IPS-18a (cell line): ENCODE measurements at regions not wholly inside any gene's neighbourhood (a gene's known extent, or its start where the extent isn't known, plus 50 kb on each side); places are given as distances from the start of the nearest gene placed in this dataset.

Experiments used
- H3K27ac ChIP-seq: one replicate; pipeline ENCODE4 v1.5.1; 2013; ENCODE audit warnings: low read length
- H3K27me3 ChIP-seq: one replicate; pipeline ENCODE4 v1.6.1; 2013; ENCODE audit warnings: mild to moderate bottlenecking, low read length; ENCODE audit not compliant: control insufficient read depth, insufficient read depth
- H3K36me3 ChIP-seq: one replicate; pipeline ENCODE4 v1.6.1; 2013; ENCODE audit warnings: low read depth, low read length; ENCODE audit not compliant: control insufficient read depth
- H3K4me1 ChIP-seq: one replicate; pipeline ENCODE4 v1.6.1; 2013; ENCODE audit warnings: low read depth, low read length; ENCODE audit not compliant: control insufficient read depth
- H3K4me3 ChIP-seq: one replicate; pipeline ENCODE4 v1.5.1; 2013; ENCODE audit warnings: low read length
- H3K9ac ChIP-seq: one replicate; pipeline ENCODE4 v1.6.1; 2013; ENCODE audit warnings: mild to moderate bottlenecking, low read length, moderate library complexity
- H3K9me3 ChIP-seq: one replicate; pipeline ENCODE4 v1.6.1; 2013; ENCODE audit warnings: low read depth, low read length; ENCODE audit not compliant: control insufficient read depth

DNA sequence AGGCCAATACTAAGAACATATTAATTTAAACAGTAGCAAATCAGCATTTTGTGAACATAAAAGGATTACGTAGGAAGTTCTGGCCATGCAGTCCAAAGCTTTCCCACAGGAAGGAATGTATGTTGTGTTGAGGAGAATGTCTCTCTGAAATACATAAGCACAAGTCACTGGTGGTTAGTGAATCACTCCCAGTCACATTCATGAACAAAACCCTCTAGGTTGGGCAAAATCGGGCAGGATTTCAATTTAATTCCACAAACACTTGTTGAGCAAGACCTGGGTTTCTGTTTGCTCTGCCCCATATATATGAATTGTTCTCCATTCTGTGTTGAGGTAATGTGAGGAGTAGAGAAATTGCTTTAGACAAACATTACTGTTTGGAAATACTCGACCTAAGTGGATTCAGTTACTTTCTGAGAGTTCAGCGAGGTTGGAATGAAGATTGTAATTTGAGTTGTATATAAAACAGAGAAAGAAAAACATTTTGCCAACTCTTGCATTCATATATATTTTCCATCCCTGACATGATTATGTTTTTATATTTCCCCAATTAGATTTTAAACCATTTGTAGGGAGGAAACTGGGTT, 127.6 kb upstream of the RPS23 start:
- H3K9me3 ChIP-seq = no peaks in the 10 kb centered on the region
- H3K36me3 ChIP-seq = no peaks in the 10 kb centered on the region
- no peak overlapping the region for H3K9ac ChIP-seq
- H3K27me3 ChIP-seq = no peaks in the 10 kb centered on the region
- H3K27ac ChIP-seq = no peak overlapping the region
- H3K4me3 ChIP-seq = no peak overlapping the region
- peaks cover 13% of the 10 kb centered on the region for H3K4me1 ChIP-seq

DNA sequence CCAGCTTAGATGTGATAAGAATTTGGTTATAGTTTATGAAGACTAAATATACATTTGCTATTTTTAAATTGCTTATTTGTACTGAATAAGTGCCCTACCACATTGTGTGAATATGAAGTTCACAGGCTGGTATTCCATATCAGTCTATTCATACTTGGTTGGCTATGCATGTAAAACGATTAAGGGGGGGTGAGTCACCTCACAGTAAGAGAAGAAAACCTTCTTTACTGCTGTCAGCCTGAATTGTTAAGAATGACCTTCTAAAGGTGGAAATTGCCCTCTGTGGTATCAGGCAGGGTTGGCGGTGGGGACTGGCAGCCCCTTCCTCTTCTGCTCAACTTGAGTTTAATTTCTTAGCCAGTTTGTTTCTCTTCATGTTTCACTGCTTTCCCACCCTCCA, 127.0 kb upstream of the RPS23 start:
- peaks cover 13% of the 10 kb centered on the region for H3K4me1 ChIP-seq
- H3K9me3 ChIP-seq = no peaks in the 10 kb centered on the region
- no peaks in the 10 kb centered on the region for H3K36me3 ChIP-seq
- H3K9ac ChIP-seq = no peak overlapping the region
- no peaks in the 10 kb centered on the region for H3K27me3 ChIP-seq
- no peak overlapping the region for H3K4me3 ChIP-seq
- no peak overlapping the region for H3K27ac ChIP-seq

- Histone ChIP-seq H3K27ac (no peak overlapping the region), H3K9me3 (no peaks in the 10 kb centered on the region), H3K9ac (no peak overlapping the region), H3K4me3 (no peak overlapping the region), H3K36me3 (no peaks in the 10 kb centered on the region), H3K4me1 (peaks cover 13% of the 10 kb centered on the region), H3K27me3 (no peaks in the 10 kb centered on the region)
Observed at GRCh38 chr5:82404382-82404945, 126.3 kb upstream of the RPS23 start.

- Histone ChIP-seq H3K9me3 (no peaks in the 10 kb centered on the region), H3K27ac (no peak overlapping the region), H3K36me3 (no peaks in the 10 kb centered on the region), H3K4me3 (no peak overlapping the region), H3K9ac (no peak overlapping the region), H3K4me1 (peaks cover 13% of the 10 kb centered on the region), H3K27me3 (no peaks in the 10 kb centered on the region)
Observed at GRCh38 chr5:82403724-82404123, 125.6 kb upstream of the RPS23 start.

DNA sequence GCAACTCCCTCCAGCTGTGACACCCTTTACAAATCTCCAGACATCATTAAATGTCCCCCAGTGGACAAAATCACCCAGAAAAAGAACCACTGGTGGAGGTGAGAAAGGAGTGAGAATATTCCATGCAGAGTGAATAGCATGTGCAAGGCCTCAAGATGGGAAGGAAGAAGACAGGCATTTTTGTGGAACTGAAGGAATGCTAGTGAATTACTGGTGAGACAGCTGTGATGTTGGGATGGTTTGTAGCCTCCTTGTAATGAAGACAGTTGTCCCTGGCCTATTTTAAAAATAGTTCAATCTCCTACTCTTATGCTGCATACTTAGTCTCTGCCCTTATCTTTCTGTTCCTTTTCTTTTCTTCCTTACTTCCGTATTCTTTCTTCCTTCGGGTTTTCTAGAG, 124.9 kb upstream of the RPS23 start:
- H3K27ac ChIP-seq = no peak overlapping the region
- no peaks in the 10 kb centered on the region for H3K27me3 ChIP-seq
- no peak overlapping the region for H3K4me3 ChIP-seq
- H3K36me3 ChIP-seq = no peaks in the 10 kb centered on the region
- H3K4me1 ChIP-seq = peaks cover 13% of the 10 kb centered on the region
- no peak overlapping the region for H3K9ac ChIP-seq
- H3K9me3 ChIP-seq = no peaks in the 10 kb centered on the region

GRCh38 chr5:82399111-82399510, 121.0 kb upstream of the RPS23 start:
- Histone ChIP-seq H3K9me3 (no peaks in the 10 kb centered on the region), H3K27ac (no peak overlapping the region), H3K9ac (no peak overlapping the region), H3K4me1 (no peaks in the 10 kb centered on the region), H3K27me3 (no peaks in the 10 kb centered on the region), H3K4me3 (no peak overlapping the region), H3K36me3 (no peaks in the 10 kb centered on the region)

DNA sequence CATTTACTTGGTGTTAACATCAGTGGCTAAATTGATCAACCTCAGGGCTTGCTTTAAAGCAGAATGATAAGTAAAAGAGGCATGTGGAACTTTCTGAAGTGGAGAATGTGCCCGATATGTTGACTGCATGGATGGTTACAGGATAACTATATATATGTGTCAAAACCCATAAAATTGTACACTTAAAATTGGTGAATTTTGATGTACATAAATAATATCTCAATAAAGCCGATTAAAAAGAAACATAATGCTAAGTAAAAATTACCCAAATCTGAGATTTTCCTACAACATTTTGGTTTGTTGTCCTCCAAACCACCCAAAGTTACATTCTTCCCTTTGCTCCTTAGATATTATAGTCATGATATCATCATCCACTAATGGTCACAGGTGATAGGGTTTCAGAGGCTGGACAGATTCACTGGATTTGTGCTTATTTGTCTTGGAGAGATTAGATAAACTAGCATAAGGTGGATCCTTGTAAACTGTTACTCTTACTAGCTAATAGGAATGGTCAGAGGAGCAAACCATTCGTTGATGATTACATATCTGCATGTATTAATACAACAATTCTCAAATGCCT, 119.7 kb upstream of the RPS23 start:
- Histone ChIP-seq H3K4me1 (no peaks in the 10 kb centered on the region), H3K9ac (no peak overlapping the region), H3K27me3 (no peaks in the 10 kb centered on the region), H3K4me3 (no peak overlapping the region), H3K9me3 (no peaks in the 10 kb centered on the region), H3K27ac (no peak overlapping the region), H3K36me3 (no peaks in the 10 kb centered on the region)

DNA sequence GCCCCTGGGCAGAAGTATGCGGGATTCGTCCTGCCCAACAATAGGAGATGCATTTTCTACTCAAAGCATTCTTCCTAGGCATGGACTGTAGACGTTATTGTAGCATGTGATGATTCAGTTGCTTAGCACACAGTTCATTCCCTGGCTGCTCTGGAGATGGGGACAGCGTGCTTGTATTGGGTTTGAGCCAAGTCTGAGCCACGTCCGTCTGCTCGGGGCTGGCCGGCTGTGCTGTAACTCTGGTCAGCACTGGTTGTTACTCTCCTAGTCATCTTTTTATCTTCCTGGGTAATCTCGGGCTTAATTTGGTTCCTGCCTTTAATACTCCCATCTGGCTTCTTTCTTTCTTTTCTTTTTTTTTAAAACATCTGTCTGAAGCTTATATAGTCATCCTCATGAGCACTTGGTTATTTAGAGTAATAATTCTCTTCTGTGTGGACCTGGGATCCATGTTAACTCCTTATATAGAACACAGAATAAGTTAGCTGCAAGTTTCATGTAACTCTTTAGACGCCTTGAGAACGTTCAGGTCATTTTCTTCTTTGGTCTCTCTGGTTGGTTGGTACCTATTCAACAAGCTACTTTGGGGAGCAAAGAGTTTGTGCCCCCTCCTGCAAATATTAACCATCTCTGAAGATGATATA, 118.8 kb upstream of the RPS23 start:
- Histone ChIP-seq H3K9ac (no peak overlapping the region), H3K27me3 (no peaks in the 10 kb centered on the region), H3K4me1 (no peaks in the 10 kb centered on the region), H3K9me3 (no peaks in the 10 kb centered on the region), H3K27ac (no peak overlapping the region), H3K36me3 (no peaks in the 10 kb centered on the region), H3K4me3 (no peak overlapping the region)

DNA sequence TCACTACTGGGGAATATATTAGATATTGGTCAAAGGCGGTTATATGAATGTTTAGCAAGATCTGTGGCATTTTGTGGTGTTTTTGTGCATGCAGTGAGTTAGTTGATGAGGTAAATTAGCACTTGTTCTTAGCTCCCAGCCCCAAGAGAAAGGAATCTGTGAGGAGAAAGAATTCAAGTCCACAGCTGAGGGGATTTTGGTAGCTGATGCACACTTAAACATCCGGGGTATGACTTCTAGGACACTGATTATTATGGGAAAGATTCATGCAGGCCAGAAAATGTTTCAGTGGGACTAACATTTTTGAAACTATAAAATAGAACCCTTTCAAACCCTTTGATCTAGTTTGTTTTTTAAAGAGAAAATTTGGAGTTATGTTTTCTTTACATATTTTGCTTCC, 118.2 kb upstream of the RPS23 start:
- no peaks in the 10 kb centered on the region for H3K4me1 ChIP-seq

GRCh38 chr5:82393951-82394350, 115.8 kb upstream of the RPS23 start:
- Histone ChIP-seq H3K9ac (no peak overlapping the region), H3K27me3 (no peaks in the 10 kb centered on the region), H3K9me3 (no peaks in the 10 kb centered on the region), H3K4me3 (no peak overlapping the region), H3K4me1 (no peaks in the 10 kb centered on the region), H3K36me3 (no peaks in the 10 kb centered on the region), H3K27ac (no peak overlapping the region)

More for the DNA sequence above, 118.2 kb upstream of the RPS23 start:
- Histone ChIP-seq H3K27me3 (no peaks in the 10 kb centered on the region), H3K27ac (no peak overlapping the region), H3K36me3 (no peaks in the 10 kb centered on the region), H3K9me3 (no peaks in the 10 kb centered on the region), H3K4me3 (no peak overlapping the region), H3K9ac (no peak overlapping the region)

- H3K36me3 ChIP-seq = no peaks in the 10 kb centered on the region
- no peaks in the 10 kb centered on the region for H3K9me3 ChIP-seq
- no peaks in the 10 kb centered on the region for H3K27me3 ChIP-seq
- H3K27ac ChIP-seq = no peak overlapping the region
- H3K9ac ChIP-seq = no peak overlapping the region
- no peak overlapping the region for H3K4me3 ChIP-seq
- H3K4me1 ChIP-seq = peaks cover 6% of the 10 kb centered on the region
Observed at GRCh38 chr5:82390088-82390487, 111.9 kb upstream of the RPS23 start.

- Histone ChIP-seq H3K27me3 (no peaks in the 10 kb centered on the region), H3K36me3 (no peaks in the 10 kb centered on the region), H3K4me3 (no peak overlapping the region), H3K9me3 (no peaks in the 10 kb centered on the region), H3K27ac (no peak overlapping the region), H3K9ac (no peak overlapping the region), H3K4me1 (peaks cover 6% of the 10 kb centered on the region)
Observed at GRCh38 chr5:82389347-82389746, 111.2 kb upstream of the RPS23 start.
